ENCODE measurements at regions not wholly inside any gene's neighbourhood (a gene's known extent, or its start where the extent isn't known, plus 50 kb on each side); places are given as distances from the start of the nearest gene placed in this dataset.
"Not testable (repeated sequence)": the region's sequence is repeated elsewhere in the genome, so short reads cannot be mapped to it uniquely, and the experiment has no call there.

DNA sequence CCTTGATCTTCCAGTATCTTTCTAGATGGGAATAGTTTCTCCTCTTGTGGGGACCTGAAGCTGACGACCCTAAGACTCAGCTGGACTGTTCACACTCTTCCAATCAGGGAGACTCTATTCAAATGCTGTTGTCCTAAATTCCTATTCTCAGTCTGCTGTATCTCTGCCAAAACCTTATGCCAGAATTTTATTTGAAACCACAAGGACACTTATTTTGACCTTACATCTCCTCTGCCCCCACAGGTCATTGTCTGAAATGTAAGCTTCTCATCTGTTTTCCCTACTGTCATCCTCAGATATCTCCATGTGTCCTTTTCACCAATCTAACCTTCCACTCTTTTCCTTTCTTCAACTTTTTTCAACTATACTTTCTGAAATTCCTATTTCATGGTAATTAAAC lies 289.5 kb upstream of the SGK1 start:
- DNase-seq (ENCODE audit: low read depth in 2 of 2) = no peak

DNA sequence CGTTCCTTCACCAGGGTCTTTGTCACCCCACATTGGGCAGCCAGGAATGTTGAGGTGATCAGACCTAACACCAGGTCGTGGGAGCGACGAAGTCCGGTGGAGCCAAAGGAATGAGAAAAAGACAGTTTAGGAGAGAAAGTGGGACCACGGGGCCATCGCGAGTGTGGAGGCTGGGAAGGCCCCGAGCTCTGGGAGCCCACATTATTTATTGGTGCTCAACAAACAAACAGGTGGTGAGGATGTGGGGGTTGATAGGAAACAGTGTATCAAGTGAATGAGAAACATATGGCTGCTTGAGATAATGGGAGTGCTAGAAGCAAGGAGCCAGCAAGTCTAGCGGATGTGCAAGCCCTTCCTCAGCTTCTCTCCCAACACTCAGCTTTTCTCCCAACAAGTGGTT lies 287.1 kb upstream of the SGK1 start:
- DNase-seq (ENCODE audit: low read depth in 2 of 2) = no peak

DNA sequence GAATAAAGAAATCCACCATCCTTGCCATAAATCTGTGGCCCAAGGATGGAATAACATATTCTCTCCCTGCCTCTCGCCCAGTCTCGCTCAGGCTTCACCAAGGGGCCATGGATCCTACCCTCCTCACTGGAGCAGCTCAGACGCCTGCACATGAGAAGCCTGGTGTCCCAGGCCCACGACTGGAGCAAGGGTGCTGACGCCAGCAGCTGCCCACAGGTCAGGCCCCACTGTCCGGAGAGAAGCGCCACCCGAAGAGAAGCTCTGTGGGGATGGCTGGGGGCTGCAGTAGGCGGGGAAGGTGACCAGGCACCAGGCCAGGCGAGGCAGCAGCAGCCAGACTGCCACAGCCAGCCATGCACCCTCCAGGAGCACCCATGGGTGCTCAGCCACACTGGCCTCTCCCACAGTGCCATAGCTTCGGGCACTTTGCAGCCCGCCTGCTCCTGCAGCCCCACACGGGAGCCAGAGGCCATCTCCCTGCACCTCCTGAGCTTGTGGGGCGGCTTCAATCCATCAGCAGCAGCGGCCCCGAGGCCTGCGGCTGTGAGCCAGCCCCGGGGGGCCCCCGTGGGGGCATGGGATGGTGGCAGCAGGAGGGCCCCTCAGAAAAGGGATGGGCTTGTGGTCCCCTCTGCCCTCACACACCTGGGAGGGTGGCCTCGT lies 286.2 kb upstream of the SGK1 start:
- no peak for DNase-seq (ENCODE audit: low read depth in 2 of 2)

DNA sequence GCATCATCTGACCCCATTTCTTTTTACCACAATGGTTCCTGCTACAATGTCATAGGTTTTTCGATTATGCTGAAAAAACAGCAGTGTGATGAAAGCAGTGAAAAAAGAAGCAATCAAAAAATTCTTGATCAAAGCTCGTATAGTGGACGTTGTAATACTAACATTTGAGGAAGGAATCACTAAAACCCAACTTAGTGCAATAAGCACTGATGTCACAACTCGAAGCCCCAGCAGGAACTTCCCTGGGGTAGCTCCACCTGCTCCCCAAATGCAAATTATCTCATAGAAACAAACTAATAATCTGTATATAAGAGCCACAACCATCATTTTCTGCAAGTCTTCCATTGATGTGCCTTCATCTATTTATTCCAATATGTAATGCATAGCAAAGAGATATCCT lies 285.6 kb upstream of the SGK1 start:
- no peak for DNase-seq (ENCODE audit: low read depth in 2 of 2)

DNA sequence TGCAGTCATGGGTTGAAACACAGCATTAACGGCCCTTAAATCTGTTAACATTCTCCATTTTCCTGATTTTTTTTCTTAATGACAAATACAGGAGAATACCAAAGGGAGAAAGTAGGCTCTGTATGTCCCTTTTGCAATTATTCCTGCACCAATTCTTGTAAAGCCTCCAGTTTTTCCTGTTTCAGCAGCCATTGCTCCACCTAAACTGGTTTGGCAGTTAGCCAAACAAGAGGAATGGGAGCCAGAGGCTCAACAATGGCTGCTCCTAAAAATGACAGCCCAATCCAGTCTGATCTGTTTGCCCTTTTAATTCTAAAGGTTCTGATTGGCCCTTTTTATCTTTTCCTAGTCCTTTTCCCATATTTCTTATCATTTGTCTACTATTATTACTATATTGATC lies 284.2 kb upstream of the SGK1 start:
- DNase-seq (ENCODE audit: low read depth in 2 of 2) = no peak

DNA sequence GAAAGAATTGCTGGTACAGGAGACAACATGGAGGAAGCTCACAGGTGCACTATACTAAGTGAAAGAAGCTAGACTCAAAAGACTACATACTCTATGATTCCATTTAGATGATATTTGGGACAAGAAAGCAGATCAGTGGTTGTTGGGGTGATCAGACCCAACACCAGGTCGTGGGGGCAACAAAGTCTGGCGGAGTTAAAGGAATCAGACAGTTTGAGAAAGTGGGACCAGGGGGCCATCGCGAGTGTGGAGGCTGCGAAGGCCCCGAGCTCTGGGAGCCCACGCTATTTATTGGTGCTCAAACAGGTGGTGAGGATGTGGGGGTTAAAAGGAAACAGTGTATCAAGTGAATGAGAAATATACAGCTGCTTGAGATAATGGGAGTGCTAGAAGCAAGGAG lies 282.8 kb upstream of the SGK1 start:
- DNase-seq (ENCODE audit: low read depth in 2 of 2) = no peak

DNA sequence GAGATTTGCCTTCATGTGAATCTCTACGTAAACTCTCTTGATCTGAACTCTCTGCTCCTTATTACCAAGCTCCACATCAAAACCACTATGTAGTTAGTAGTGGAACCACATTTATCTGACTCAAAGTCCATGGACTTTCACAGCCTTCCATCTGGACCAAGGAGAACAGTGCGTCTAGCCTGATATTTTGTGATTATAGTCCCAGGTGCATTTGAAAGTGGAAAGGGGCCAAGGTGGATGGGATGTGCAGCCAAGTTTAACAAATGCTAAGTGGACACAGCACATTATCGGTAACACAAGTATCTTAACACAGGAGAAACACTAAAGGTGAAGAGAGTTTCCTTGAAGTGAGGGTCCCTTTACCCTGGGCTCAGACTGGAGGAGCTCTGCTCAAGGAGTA lies 281.2 kb upstream of the SGK1 start:
- no peak for DNase-seq (ENCODE audit: low read depth in 2 of 2)

DNA sequence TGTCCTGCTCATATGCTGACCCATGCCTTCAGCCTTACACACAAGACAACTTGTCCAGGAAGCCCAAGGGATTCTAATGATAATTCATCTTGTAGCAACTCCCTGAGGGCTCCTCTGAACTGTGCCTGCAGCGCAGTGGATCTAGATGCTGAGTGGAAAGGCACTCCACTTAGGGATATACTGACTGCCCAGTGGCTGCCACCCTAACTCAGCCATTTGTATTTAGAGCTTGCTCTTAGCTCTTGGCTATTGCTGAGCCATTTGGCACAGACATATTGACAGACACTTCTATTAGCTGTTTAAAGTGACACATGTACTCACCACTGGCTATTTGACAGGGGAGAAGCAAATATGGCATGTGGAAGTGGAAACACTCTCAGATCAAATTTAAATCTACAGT lies 278.3 kb upstream of the SGK1 start:
- no peak for DNase-seq (ENCODE audit: low read depth in 2 of 2)

DNA sequence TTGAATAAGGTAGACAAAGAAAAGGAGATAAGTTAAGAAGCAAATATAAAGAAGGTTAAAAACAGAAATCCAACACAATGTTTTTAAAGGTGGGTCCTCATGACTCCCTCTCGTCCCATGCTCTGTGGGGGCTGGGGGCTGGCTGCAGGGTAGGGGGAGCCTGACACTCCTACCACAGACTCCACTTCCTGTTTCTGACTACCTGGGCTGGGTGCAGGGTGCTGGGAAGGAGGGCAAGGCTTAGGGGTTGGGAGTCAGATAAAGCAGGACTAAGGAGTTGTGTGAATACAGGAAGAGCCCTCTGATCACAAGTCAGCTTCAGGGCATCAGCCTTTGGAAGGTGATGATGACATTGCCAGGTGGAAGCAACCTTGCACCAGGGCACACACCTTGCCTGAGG lies 277.0 kb upstream of the SGK1 start:
- DNase-seq (ENCODE audit: low read depth in 2 of 2) = no peak

DNA sequence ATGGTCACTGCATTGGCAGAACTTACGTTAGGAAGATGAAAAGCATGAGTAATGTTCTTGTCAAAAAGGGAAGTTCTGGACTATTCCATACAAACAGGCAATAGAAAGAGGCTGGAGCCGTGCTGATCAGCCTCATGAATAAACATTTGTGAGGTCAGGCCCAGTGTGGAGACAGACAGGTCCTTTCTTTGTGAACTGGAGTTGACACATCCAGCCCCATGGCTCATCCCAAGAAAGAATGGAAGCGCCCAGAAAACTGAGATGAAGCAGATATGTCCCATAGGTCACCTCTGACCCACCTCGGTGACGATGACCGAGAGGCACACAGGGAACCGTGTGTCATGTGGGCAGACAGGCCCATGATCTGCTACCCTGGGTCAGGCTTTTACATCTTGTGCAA lies 276.0 kb upstream of the SGK1 start:
- no peak for DNase-seq (ENCODE audit: low read depth in 2 of 2)

DNA sequence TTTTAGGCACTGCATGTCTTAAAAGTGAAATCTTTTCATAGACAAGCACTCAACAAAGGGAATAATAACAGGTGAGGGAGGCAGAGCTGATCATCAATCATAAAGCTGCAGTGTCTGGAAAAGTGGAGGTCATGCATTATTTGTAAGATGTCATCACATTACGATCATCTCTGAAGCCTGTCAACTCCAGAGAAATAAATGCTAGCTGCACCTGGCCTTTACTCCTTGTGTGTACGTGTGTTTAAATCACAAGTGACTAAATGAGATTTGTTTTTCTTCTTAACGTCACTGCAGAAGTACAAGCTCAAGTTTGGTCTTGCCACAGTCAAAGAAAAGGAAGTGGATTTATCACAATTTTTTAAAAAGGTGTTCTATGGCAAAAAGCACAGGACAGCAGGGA lies 275.5 kb upstream of the SGK1 start:
- no peak for DNase-seq (ENCODE audit: low read depth in 2 of 2)

DNA sequence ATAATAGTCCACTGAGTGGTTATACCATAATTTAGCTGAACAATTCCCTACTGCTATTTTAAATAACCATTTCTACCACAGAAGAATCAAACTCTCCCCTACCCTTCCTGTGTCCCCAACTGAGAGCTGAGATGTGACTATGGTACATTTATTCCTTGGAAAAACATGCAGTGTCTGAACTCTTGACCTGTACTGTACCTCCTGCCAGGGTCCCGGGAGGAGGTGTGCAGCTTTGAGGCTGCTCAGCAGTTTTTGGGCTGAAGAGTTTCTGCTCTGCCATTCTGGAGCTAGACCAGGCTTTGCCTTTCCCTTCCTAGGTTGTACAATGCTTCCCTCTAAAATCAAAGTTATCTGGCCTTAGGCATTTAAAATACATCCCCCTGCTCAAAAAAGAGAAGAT lies 275.1 kb upstream of the SGK1 start:
- no peak for DNase-seq (ENCODE audit: low read depth in 2 of 2)

DNA sequence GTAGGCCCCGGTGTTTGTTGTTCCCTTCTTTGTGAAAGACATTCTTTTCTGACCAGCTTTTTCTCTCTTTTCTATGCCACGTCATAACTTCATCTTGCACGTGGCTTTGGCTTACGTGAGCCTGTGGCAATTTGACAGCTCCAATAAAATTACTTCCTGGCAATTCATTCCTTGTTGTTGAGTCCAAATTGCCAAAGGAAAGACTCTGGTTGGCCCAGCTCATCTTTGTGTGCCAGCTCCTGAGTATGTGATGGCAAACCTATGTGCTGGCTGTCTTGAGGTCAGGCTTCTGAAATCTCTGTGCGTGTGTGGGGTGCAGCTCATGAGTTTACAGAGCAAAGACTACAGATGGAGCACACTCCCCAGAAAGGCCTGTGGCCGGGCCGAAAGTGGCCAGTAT lies 272.5 kb upstream of the SGK1 start:
- no peak for DNase-seq (ENCODE audit: low read depth in 2 of 2)

DNA sequence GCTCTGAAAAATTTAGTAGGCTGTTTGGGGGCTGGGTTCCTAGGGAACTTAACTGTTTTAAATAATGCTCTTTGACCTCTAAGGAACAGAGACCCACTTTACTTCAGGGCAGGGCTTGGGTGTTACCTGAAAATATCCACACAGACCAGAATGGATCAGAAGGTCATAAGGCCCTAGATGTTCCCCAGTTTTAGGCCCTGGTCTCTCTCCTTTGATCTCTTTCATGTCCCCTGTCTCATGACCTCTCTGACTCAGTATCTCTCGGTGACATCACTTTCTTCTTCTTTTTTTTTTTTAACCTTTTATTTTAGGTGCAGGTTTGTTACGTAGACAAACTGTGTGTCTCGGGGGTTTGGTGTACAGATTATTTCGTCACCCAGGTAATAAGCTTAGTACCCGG lies 272.1 kb upstream of the SGK1 start:
- DNase-seq (ENCODE audit: low read depth in 2 of 2) = no peak

DNA sequence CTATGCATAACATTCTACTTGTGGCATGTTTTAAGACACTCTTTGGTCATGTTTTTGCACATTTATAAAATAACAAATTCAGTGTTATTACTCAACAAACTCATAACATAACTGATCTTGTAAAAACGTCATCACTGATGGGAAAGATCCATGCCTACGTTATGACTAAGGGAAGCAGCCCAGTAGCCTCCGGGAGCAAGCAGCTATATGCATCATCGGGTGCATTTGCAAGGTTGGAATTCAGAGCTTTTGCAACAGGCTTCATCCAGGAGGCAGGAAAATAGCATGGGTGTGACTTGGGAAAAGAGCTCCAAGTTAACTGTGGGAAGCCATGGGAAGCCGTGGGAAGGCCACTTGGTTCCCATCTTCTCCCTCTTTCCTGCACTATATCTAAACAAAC lies 271.6 kb upstream of the SGK1 start:
- no peak for DNase-seq (ENCODE audit: low read depth in 2 of 2)

DNA sequence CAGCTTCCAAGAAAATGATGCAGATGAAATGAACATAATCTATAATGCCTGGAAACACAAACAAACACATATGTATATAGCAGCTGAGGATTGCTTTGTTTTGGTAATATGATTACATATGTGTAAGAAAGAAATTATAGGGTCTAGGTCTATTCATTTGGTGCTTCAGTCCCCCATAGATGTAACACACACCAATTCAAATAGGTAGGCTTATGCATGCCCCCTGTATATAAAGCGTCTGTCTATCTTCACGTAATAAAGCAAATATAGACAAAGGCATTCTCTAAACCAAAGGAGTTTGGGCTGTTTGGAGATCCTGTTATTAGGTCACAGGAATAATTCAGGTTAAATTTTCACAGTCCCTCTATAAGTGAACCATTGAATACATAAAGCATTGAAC lies 270.4 kb upstream of the SGK1 start:
- DNase-seq (ENCODE audit: low read depth in 2 of 2) = no peak

DNA sequence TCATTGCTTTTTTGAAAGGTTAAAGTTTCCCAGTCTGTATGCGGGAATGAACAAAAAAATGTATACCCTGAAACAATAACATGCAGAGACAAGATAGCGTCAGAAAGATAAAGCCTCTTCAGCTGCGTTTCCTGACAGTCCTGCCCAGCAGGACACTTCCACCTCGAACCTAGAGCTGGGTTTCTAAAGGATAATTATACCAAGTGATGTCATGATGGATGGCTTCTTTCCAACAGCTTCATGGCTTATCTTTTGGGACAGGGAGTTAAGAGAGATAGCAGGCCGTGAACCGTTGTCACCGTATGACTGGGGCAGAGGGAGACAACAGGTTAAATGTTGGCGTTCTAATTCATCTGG lies 267.6 kb upstream of the SGK1 start:
- DNase-seq (ENCODE audit: low read depth in 2 of 2) = no peak

DNA sequence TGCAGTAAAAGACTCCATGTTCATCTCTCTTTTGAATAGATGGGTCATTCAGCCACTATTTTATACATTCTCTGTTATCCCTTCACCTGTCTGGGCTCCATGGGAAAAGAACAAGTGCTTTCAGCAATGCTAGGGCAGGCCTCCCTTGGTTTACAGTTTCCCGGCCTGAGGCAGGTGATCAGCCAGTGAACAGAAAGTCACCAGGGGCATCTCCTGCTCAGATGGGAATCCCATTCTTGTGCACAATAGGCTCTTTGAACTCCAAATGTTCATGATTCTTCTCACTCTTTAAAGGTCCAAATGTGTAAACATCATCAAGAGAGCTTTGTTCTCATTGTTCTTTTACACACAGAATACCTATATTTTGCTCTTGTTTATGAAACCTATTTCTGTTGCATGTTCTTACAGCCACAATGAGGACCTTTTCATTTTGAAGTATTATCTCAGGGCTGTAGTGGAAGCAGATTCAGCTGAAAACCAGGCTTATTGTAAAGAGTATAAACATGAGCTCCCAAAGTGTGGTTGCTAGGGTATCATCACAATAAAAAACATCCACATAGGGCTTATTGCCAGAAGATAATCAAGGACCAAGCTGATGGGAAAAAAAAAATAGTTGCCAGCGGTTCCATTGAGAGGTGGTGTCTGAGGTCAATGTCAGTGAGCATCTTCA lies 267.1 kb upstream of the SGK1 start:
- DNase-seq (ENCODE audit: low read depth in 2 of 2) = no peak

DNA sequence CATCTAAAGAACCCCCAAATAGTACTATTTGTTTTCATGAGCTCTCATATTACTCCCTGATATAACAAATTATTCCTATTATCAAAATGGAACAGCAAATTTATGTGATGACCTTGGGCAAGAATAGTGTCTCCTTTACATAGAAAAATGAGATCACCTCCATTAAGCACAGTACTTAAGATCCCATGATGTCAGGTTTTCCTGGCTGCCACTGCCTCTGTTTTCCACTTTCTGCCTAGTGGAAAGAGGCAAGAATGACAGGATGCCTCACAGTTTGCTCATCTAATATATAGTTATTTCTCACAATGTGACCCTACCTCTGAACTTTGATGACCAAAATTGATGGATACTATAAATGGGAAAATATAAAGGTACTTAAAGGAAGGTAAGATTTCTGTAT lies 260.1 kb upstream of the SGK1 start:
- no peak for DNase-seq (ENCODE audit: low read depth in 2 of 2)

DNA sequence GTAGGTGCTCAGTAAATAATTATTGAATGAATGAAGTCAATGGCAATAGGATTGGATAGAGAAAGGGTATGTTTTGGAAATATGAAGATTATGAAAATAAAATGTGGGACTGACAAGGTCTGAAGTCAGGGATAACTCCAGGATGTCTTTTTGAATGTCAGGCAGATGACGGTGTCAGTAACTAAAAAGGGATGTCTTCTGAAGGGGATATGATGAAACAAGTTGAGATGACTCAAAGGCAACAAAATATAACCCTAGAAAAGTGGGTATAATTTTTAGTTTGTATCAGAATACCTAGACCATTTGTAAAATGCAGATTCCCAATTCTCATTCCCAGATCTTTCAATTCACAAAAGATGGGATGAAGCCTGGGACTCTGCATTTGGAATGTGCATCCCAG lies 257.3 kb upstream of the SGK1 start:
- no peak for DNase-seq (ENCODE audit: low read depth in 2 of 2)

DNA sequence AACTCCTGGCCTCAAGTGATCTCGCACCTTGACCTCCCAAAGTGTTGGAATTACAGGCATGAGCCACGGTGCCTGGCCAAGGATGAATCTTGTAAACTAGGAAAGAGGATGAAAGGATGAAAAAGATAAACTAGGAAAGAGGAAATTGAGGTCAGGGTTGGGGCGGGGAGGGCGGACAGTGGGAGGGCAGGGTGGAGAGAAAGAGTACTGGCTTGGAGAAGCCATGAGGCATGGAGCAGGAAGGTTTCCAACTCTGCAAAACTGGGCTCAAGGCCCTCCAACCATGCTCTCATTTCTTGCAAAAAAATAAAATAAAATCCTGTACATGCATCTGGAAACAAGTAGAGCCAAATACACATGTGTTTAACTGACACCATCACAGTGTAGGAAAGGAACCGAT lies 256.6 kb upstream of the SGK1 start:
- no peak for DNase-seq (ENCODE audit: low read depth in 2 of 2)

DNA sequence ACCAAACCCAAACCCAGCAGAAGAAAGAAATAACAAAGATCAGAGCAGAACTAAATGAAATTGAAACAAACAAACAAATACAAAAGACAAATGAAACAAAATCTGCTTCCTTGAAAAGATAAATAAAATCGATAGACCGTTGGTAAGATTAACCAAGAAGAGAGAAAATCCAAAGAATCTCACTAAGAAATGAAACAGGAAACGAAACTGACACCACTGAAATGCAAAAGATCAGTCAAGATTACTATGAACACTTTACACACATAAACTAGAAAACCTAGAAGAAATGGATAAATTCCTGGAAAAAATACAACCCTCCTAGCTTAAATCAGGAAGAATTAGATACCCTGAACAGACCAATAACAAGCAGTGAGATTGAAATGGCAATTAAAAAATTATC lies 252.1 kb upstream of the SGK1 start:
- not testable (repeated sequence) for DNase-seq (ENCODE audit: low read depth in 2 of 2)

DNA sequence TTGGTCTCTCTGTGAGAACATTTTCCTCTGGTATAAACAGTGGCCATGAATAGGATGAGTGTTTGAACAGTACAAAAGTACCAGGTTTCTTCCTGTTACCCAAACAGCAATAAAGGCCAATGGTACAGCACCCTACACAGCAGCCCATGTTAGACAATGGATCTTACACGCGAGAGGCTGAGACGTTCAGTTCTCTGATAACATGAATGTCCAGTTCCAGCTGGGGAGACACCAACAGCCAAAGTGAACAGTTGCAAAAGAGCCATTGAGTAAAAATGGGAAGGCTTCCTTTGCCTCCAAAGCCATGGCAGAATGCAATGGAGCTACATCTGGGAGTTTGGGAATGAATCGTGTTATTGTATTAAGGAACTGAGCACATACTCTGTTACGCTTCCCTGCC lies 246.8 kb upstream of the SGK1 start:
- DNase-seq (ENCODE audit: low read depth in 2 of 2) = no peak

DNA sequence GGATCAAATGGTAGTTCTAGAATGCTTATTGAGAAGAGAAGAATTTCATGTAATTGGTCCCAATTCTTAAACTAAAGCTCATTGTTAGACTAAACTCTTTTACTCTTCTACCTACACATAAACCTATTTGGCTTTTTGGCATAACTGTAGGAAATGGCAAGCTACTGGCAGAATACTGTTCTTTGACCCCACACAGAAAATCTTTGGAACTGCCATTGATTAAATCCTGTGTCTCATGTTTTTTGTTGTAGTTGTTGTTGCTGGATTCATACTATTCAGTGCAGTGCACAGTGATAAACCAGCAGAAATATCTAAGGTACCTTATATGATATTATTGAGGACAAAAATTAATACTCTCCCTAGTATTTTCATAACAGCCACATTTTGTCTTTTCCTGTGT lies 242.1 kb upstream of the SGK1 start:
- DNase-seq (ENCODE audit: low read depth in 2 of 2) = no peak

All from stimulated activated CD4-positive, alpha-beta T cell treated with anti-CD3 and anti-CD28 coated beads, Interleukin-1b, Interleukin-23, amount 100 ng/mL, for 4 hours (primary cell).